ENCODE measurements at regions not wholly inside any gene's neighbourhood (a gene's known extent, or its start where the extent isn't known, plus 50 kb on each side); places are given as distances from the start of the nearest gene placed in this dataset.

- Mint-ChIP-seq H3K4me1 (ENCODE audit: low read depth, unreplicated experiment) (no peaks in the 10 kb centered on the region), H3K27ac (ENCODE audit: unreplicated experiment) (no peak overlapping the region), H3K27me3 (ENCODE audit: unreplicated experiment) (peaks cover 6% of the 10 kb centered on the region), H3K9me3 (ENCODE audit: unreplicated experiment) (no peaks in the 10 kb centered on the region), H3K4me3 (ENCODE audit: unreplicated experiment) (no peak overlapping the region), H3K36me3 (ENCODE audit: unreplicated experiment) (no peaks in the 10 kb centered on the region)
- no peak for DNase-seq
- TF ChIP-seq CTCF (IDR thresholded peaks at IDR 0.05; ENCODE audit: partially characterized antibody, unreplicated experiment), result no peak
These were observed 484.9 kb downstream of the SETD4 start for GRCh38 chr21:35575280-35575915.

GRCh38 chr21:35573472-35574374 is 486.6 kb downstream of the SETD4 start:
- DNase-seq, result no peak
- Mint-ChIP-seq H3K4me1 (ENCODE audit: low read depth, unreplicated experiment) (no peaks in the 10 kb centered on the region), H3K4me3 (ENCODE audit: unreplicated experiment) (no peak overlapping the region), H3K36me3 (ENCODE audit: unreplicated experiment) (no peaks in the 10 kb centered on the region), H3K27ac (ENCODE audit: unreplicated experiment) (no peak overlapping the region), H3K9me3 (ENCODE audit: unreplicated experiment) (no peaks in the 10 kb centered on the region), H3K27me3 (ENCODE audit: unreplicated experiment) (peaks cover 2% of the 10 kb centered on the region)
- TF ChIP-seq CTCF (IDR thresholded peaks at IDR 0.05; ENCODE audit: partially characterized antibody, unreplicated experiment), result no peak

- Mint-ChIP-seq H3K9me3 (ENCODE audit: unreplicated experiment) (peaks cover 4% of the 10 kb centered on the region), H3K27ac (ENCODE audit: unreplicated experiment) (no peak overlapping the region), H3K4me1 (ENCODE audit: low read depth, unreplicated experiment) (no peaks in the 10 kb centered on the region), H3K27me3 (ENCODE audit: unreplicated experiment) (peaks cover 2% of the 10 kb centered on the region), H3K36me3 (ENCODE audit: unreplicated experiment) (peaks cover 5% of the 10 kb centered on the region), H3K4me3 (ENCODE audit: unreplicated experiment) (no peak overlapping the region)
- no peak for TF ChIP-seq CTCF (IDR thresholded peaks at IDR 0.05; ENCODE audit: partially characterized antibody, unreplicated experiment)
- no peak for DNase-seq
These were observed 488.4 kb downstream of the SETD4 start for GRCh38 chr21:35571910-35572309.

- Mint-ChIP-seq H3K9me3 (ENCODE audit: unreplicated experiment) (peaks cover 7% of the 10 kb centered on the region), H3K36me3 (ENCODE audit: unreplicated experiment) (peaks cover 5% of the 10 kb centered on the region)
- no peak for TF ChIP-seq CTCF (IDR thresholded peaks at IDR 0.05; ENCODE audit: partially characterized antibody, unreplicated experiment)
These were observed 491.7 kb downstream of the SETD4 start for GRCh38 chr21:35568643-35569042.

GRCh38 chr21:35566874-35567273 is 493.5 kb downstream of the SETD4 start:
- peaks cover 2% of the 10 kb centered on the region for H3K27me3 Mint-ChIP-seq (ENCODE audit: unreplicated experiment)
- H3K27ac Mint-ChIP-seq (ENCODE audit: unreplicated experiment), result no peak overlapping the region
- H3K36me3 Mint-ChIP-seq (ENCODE audit: unreplicated experiment), result peaks cover 5% of the 10 kb centered on the region
- DNase-seq, result no peak
- TF ChIP-seq CTCF (IDR thresholded peaks at IDR 0.05; ENCODE audit: partially characterized antibody, unreplicated experiment), result no peak
- H3K4me3 Mint-ChIP-seq (ENCODE audit: unreplicated experiment), result no peak overlapping the region
- H3K4me1 Mint-ChIP-seq (ENCODE audit: low read depth, unreplicated experiment), result peaks cover 6% of the 10 kb centered on the region
- H3K9me3 Mint-ChIP-seq (ENCODE audit: unreplicated experiment), result peaks cover 7% of the 10 kb centered on the region

More at GRCh38 chr21:35568643-35569042, 491.7 kb downstream of the SETD4 start:
- Mint-ChIP-seq H3K27ac (ENCODE audit: unreplicated experiment) (no peak overlapping the region), H3K4me3 (ENCODE audit: unreplicated experiment) (no peak overlapping the region), H3K4me1 (ENCODE audit: low read depth, unreplicated experiment) (peaks cover 5% of the 10 kb centered on the region), H3K27me3 (ENCODE audit: unreplicated experiment) (peaks cover 1% of the 10 kb centered on the region)
- no peak for DNase-seq
